OCI-LY3 (cell line): ENCODE measurements at regions not wholly inside any gene's neighbourhood (a gene's known extent, or its start where the extent isn't known, plus 50 kb on each side); places are given as distances from the start of the nearest gene placed in this dataset.

Experiments used
- CTCF ChIP-seq: fragments of 200-600, 300-600 bp; sonication (generic); IDR thresholded peaks from 2 replicates; pipeline ENCODE4 v1.5.1; 2014; ENCODE audit warnings: antibody characterized with exemption, low read length, low read depth
- EZH2phosphoT487 ChIP-seq: fragments of 200-600 bp; shearing (Covaris generic); IDR thresholded peaks from 2 replicates; pipeline ENCODE4 v1.6.1; 2018; ENCODE audit warnings: antibody characterized with exemption, mixed run types, low read depth

- TF ChIP-seq CTCF (no peak), EZH2phosphoT487 (no peak)
These were observed 1230.2 kb upstream of the ADGRL3 start for GRCh38 chr4:59969909-59970308.
